Erythroblast (primary cell): ENCODE measurements at regions not wholly inside any gene's neighbourhood (a gene's known extent, or its start where the extent isn't known, plus 50 kb on each side); places are given as distances from the start of the nearest gene placed in this dataset.

Experiments used
- GATA1 ChIP-seq: IDR thresholded peaks from 2 replicates; pipeline ENCODE4 v1.6.1; 2011; ENCODE audit warnings: low read depth, mild to moderate bottlenecking, control low read depth, low read length, moderate library complexity
- POLR2A ChIP-seq: IDR thresholded peaks from 2 replicates; pipeline ENCODE4 v1.6.1; 2011; ENCODE audit warnings: mild to moderate bottlenecking, low read length

DNA sequence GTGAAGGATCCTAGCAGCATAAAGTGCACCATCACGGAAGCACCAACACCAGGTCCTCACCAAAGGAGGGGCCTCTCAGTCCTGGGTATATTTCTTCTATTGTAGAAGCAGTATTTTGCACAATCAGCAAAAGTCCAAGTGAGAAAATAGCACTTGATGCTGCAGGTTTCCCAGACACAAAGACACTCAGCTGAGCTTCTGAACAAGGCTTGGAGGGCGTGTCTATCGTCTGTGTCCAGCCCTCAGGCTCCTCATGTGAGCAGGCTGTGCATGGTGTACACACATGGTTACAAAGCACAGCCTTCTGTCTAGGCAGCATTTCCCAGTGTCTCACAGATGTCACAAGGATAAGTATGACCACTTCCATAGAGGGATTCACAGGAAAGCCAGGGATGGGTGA lies 98.3 kb upstream of the SPATA12 start:
- TF ChIP-seq POLR2A (no peak), GATA1 (no peak)
